ENCODE measurements at regions not wholly inside any gene's neighbourhood (a gene's known extent, or its start where the extent isn't known, plus 50 kb on each side); places are given as distances from the start of the nearest gene placed in this dataset.

GRCh38 chr5:32842813-32843530, 131.9 kb downstream of the NPR3 start:
- intact Hi-C loops (cut with DNase I), result no loop called here
- 7 to 13% methylated on average over 8 of the region's 8 CpGs for WGBS, 2 donors

GRCh38 chr5:32843531-32843895, 132.4 kb downstream of the NPR3 start:
- Histone ChIP-seq H3K4me3 (no peak overlapping the region), H3K36me3 (no peaks in the 10 kb centered on the region), H3K27ac (no peak overlapping the region), H3K9me3 (no peaks in the 10 kb centered on the region), H3K4me1 (no peaks in the 10 kb centered on the region), H3K27me3 (no peaks in the 10 kb centered on the region)
- no peak for DNase-seq
- WGBS, 2 donors, result 62% methylated on average over 3 of the region's 3 CpGs
- intact Hi-C loops (cut with DNase I), result no loop called here
- TF ChIP-seq CTCF (IDR thresholded peaks at IDR 0.05), result no peak
- TF ChIP-seq POLR2A (IDR thresholded peaks at IDR 0.05), result no peak
- no peak for TF ChIP-seq POLR2AphosphoS5 (IDR thresholded peaks at IDR 0.05)
- TF ChIP-seq EP300 (IDR thresholded peaks at IDR 0.05), result no peak

More at GRCh38 chr5:32842813-32843530, 131.9 kb downstream of the NPR3 start:
- Histone ChIP-seq H3K9me3 (no peaks in the 10 kb centered on the region), H3K4me1 (no peaks in the 10 kb centered on the region), H3K36me3 (no peaks in the 10 kb centered on the region), H3K27me3 (no peaks in the 10 kb centered on the region), H3K27ac (no peak overlapping the region), H3K4me3 (no peak overlapping the region)
- no peak for DNase-seq
- TF ChIP-seq CTCF (IDR thresholded peaks at IDR 0.05) (no peak), POLR2A (IDR thresholded peaks at IDR 0.05) (no peak), POLR2AphosphoS5 (IDR thresholded peaks at IDR 0.05) (no peak), EP300 (IDR thresholded peaks at IDR 0.05) (no peak)

GRCh38 chr5:32845171-32845570, 134.1 kb downstream of the NPR3 start:
- Histone ChIP-seq H3K9me3 (no peaks in the 10 kb centered on the region), H3K4me1 (no peaks in the 10 kb centered on the region), H3K36me3 (no peaks in the 10 kb centered on the region), H3K27me3 (no peaks in the 10 kb centered on the region), H3K4me3 (no peak overlapping the region), H3K27ac (no peak overlapping the region)
- DNase-seq, result no peak
- no peak for TF ChIP-seq CTCF (IDR thresholded peaks at IDR 0.05)
- no peak for TF ChIP-seq POLR2A (IDR thresholded peaks at IDR 0.05)
- TF ChIP-seq POLR2AphosphoS5 (IDR thresholded peaks at IDR 0.05), result no peak
- TF ChIP-seq EP300 (IDR thresholded peaks at IDR 0.05), result no peak
- intact Hi-C loops (cut with DNase I), result no loop called here
- WGBS, 2 donors, result 76 to 89% methylated on average over 3 of the region's 3 CpGs

- no peak overlapping the region for H3K27ac ChIP-seq
- no peak overlapping the region for H3K4me3 ChIP-seq
- TF ChIP-seq CTCF (IDR thresholded peaks at IDR 0.05) (no peak), POLR2A (IDR thresholded peaks at IDR 0.05) (no peak), EP300 (IDR thresholded peaks at IDR 0.05) (no peak), POLR2AphosphoS5 (IDR thresholded peaks at IDR 0.05) (no peak)
- no peaks in the 10 kb centered on the region for H3K27me3 ChIP-seq
- H3K9me3 ChIP-seq, result no peaks in the 10 kb centered on the region
- intact Hi-C loops (cut with DNase I), result no loop called here
- no peaks in the 10 kb centered on the region for H3K4me1 ChIP-seq
- H3K36me3 ChIP-seq, result no peaks in the 10 kb centered on the region
- no peak for DNase-seq
Observed at GRCh38 chr5:32848120-32848519, 137.0 kb downstream of the NPR3 start.

- H3K27me3 ChIP-seq, result no peaks in the 10 kb centered on the region
- intact Hi-C loops (cut with DNase I), result no loop called here
- 84 to 86% methylated on average over 3 of the region's 3 CpGs for WGBS, 2 donors
Observed at GRCh38 chr5:32848681-32849080, 137.6 kb downstream of the NPR3 start.

More at GRCh38 chr5:32848681-32849080, 137.6 kb downstream of the NPR3 start:
- Histone ChIP-seq H3K9me3 (no peaks in the 10 kb centered on the region), H3K4me1 (no peaks in the 10 kb centered on the region), H3K36me3 (no peaks in the 10 kb centered on the region), H3K4me3 (no peak overlapping the region), H3K27ac (no peak overlapping the region)
- TF ChIP-seq CTCF (IDR thresholded peaks at IDR 0.05), result no peak
- no peak for TF ChIP-seq EP300 (IDR thresholded peaks at IDR 0.05)
- no peak for TF ChIP-seq POLR2AphosphoS5 (IDR thresholded peaks at IDR 0.05)
- TF ChIP-seq POLR2A (IDR thresholded peaks at IDR 0.05), result no peak
- DNase-seq, result no peak
